ENCODE measurements at regions not wholly inside any gene's neighbourhood (a gene's known extent, or its start where the extent isn't known, plus 50 kb on each side); places are given as distances from the start of the nearest gene placed in this dataset.

- Histone ChIP-seq H3K27me3 (replicated peaks) (no peaks in the 10 kb centered on the region), H3K27ac (no peak overlapping the region), H3K4me1 (replicated peaks) (no peaks in the 10 kb centered on the region), H3K9me3 (replicated peaks) (no peaks in the 10 kb centered on the region), H3K4me3 (no peak overlapping the region), H3K36me3 (no peaks in the 10 kb centered on the region)
- DNase-seq (ENCODE audit: low read depth in 1 of 2, low spot score in 2 of 2), result no peak
Measured at GRCh38 chr3:111482574-111482973, 59.4 kb upstream of the CD96 start.

- H3K36me3 ChIP-seq, result no peaks in the 10 kb centered on the region
- no peak for DNase-seq (ENCODE audit: low read depth in 1 of 2, low spot score in 2 of 2)
- H3K27me3 ChIP-seq (replicated peaks), result no peaks in the 10 kb centered on the region
- no peaks in the 10 kb centered on the region for H3K9me3 ChIP-seq (replicated peaks)
- H3K4me3 ChIP-seq, result no peak overlapping the region
- H3K4me1 ChIP-seq (replicated peaks), result no peaks in the 10 kb centered on the region
- no peak overlapping the region for H3K27ac ChIP-seq
Measured at GRCh38 chr3:111485086-111485485, 56.9 kb upstream of the CD96 start.

All from SJSA1 (cell line).